IMR-90 (cell line): ENCODE measurements at regions not wholly inside any gene's neighbourhood (a gene's known extent, or its start where the extent isn't known, plus 50 kb on each side); places are given as distances from the start of the nearest gene placed in this dataset.

Experiments used
- ATAC-seq: fragments of 200-7000 bp; cut with Tn5 transposase; 2 replicates; pipeline ENCODE4 v1.9.1; 2020; ENCODE audit warnings: low read depth, mild to moderate bottlenecking, moderate library complexity
- BruUV-seq: library from RNA; stranded (reverse); fragments of 400-500 nt; replicated peaks from 2 replicates; lab custom pipeline; 2021; lab: Mats Ljungman, UMichigan
- CTCF ChIA-PET: fragments of 300-600 bp; formaldehyde crosslinking; extraction: SDS; loops from one replicate; lab custom pipeline; 2021; ENCODE audit warnings: antibody characterized with exemption; lab: Yijun Ruan, JAX
- POLR2A ChIA-PET: fragments of 300-600 bp; sonication (Branson Sonifier 250); formaldehyde crosslinking; loops from one replicate; lab custom pipeline; 2022; ENCODE audit warnings: antibody characterized with exemption; ENCODE audit not compliant: unreplicated experiment; lab: Charles Lee
- DNase-seq: peaks from one replicate; pipeline ENCODE4 v3.0.0; 2013
- H2AFZ ChIP-seq: replicated peaks from 2 replicates; pipeline ENCODE3; 2013; ENCODE audit warnings: low read length, mild to moderate bottlenecking; ENCODE audit not compliant: poor library complexity
- H2AK5ac ChIP-seq: 2 replicates; pipeline ENCODE4 v1.6.1; 2013; ENCODE audit warnings: low read depth, low read length, inconsistent platforms
- H2AK9ac ChIP-seq: replicated peaks from 2 replicates; pipeline ENCODE3; 2013; ENCODE audit warnings: mild to moderate bottlenecking, low read depth, low read length, moderate library complexity; ENCODE audit not compliant: poor library complexity
- H2BK120ac ChIP-seq: 2 replicates; pipeline ENCODE4 v1.6.1; 2013; ENCODE audit warnings: low read depth, low read length, inconsistent platforms
- H2BK15ac ChIP-seq: 3 replicates; pipeline ENCODE4 v1.6.1; 2013; ENCODE audit warnings: low read depth, low read length, inconsistent platforms
- H2BK20ac ChIP-seq: 2 replicates; pipeline ENCODE4 v1.6.1; 2013; ENCODE audit warnings: low read depth, mild to moderate bottlenecking, inconsistent platforms, low read length, moderate library complexity
- H2BK5ac ChIP-seq: 2 replicates; pipeline ENCODE4 v1.6.1; 2013; ENCODE audit warnings: mild to moderate bottlenecking, low read depth, low read length, inconsistent platforms; ENCODE audit not compliant: poor library complexity, severe bottlenecking
- H3K14ac ChIP-seq: replicated peaks from 2 replicates; pipeline ENCODE4 v1.6.1; 2013; ENCODE audit warnings: low read depth, low read length, inconsistent platforms
- H3K18ac ChIP-seq: 2 replicates; pipeline ENCODE4 v1.6.1; 2013; ENCODE audit warnings: low read depth, low read length, control low read depth
- H3K23ac ChIP-seq: 2 replicates; pipeline ENCODE4 v1.6.1; 2013; ENCODE audit warnings: low read depth, low read length, inconsistent platforms
- H3K27ac ChIP-seq: 2 replicates; pipeline ENCODE4 v1.5.1; 2013; ENCODE audit warnings: mild to moderate bottlenecking, control low read depth, low read length; ENCODE audit not compliant: insufficient read depth
- H3K27me3 ChIP-seq: 2 replicates; pipeline ENCODE4 v1.6.1; 2013; ENCODE audit warnings: low read length; ENCODE audit not compliant: control insufficient read depth, insufficient read depth
- H3K36me3 ChIP-seq: 2 replicates; pipeline ENCODE4 v1.6.1; 2013; ENCODE audit warnings: low read length, mixed read lengths; ENCODE audit not compliant: control insufficient read depth, insufficient read depth
- H3K4ac ChIP-seq: 2 replicates; pipeline ENCODE4 v1.6.1; 2013; ENCODE audit warnings: low read depth, low read length, inconsistent platforms
- H3K4me1 ChIP-seq: 2 replicates; pipeline ENCODE4 v1.6.1; 2013; ENCODE audit warnings: low read length, mixed read lengths; ENCODE audit not compliant: control insufficient read depth, insufficient read depth
- H3K4me2 ChIP-seq: 2 replicates; pipeline ENCODE4 v1.6.1; 2013; ENCODE audit warnings: low read depth, mild to moderate bottlenecking, control low read depth, low read length, moderate library complexity
- H3K4me3 ChIP-seq: 2 replicates; pipeline ENCODE4 v1.5.1; 2013; ENCODE audit warnings: low read depth, mild to moderate bottlenecking, control low read depth, low read length, moderate library complexity; ENCODE audit not compliant: insufficient read depth
- H3K56ac ChIP-seq: 2 replicates; pipeline ENCODE4 v1.6.1; 2013; ENCODE audit warnings: low read length, inconsistent platforms; ENCODE audit not compliant: insufficient read depth; ENCODE audit errors: extremely low read depth
- H3K79me1 ChIP-seq, 2 experiments: 2 replicates each; pipeline ENCODE4 v1.6.1; 2013; ENCODE audit warnings: low read length in 2 of 2, inconsistent platforms in 1 of 2, low read depth in 1 of 2
- H3K9ac ChIP-seq: 2 replicates; pipeline ENCODE4 v1.6.1; 2013; ENCODE audit warnings: low read depth, low read length, control low read depth
- H3K9me1 ChIP-seq: 2 replicates; pipeline ENCODE4 v1.6.1; 2013; ENCODE audit warnings: low read length, inconsistent platforms; ENCODE audit not compliant: insufficient read depth
- H3K9me3 ChIP-seq: 2 replicates; pipeline ENCODE4 v1.6.1; 2013; ENCODE audit warnings: low read length; ENCODE audit not compliant: control insufficient read depth, insufficient read depth
- H4K20me1 ChIP-seq: 2 replicates; pipeline ENCODE4 v1.6.1; 2013; ENCODE audit warnings: low read length, inconsistent platforms; ENCODE audit not compliant: insufficient read depth
- H4K5ac ChIP-seq: 2 replicates; pipeline ENCODE4 v1.6.1; 2013; ENCODE audit warnings: mild to moderate bottlenecking, low read depth, low read length, control low read depth
- H4K8ac ChIP-seq, 2 experiments: 2 replicates each; pipeline ENCODE4 v1.6.1; 2013; ENCODE audit warnings: low read depth in 2 of 2, low read length in 2 of 2, control low read depth in 1 of 2, inconsistent platforms in 1 of 2
- H4K91ac ChIP-seq: 2 replicates; pipeline ENCODE4 v1.6.1; 2013; ENCODE audit warnings: low read depth, low read length, inconsistent platforms; ENCODE audit not compliant: insufficient read depth
- BHLHE40 ChIP-seq: fragments of 150-350 bp; IDR thresholded peaks from 2 replicates; pipeline ENCODE4 v1.6.1; 2016; ENCODE audit warnings: mild to moderate bottlenecking, low read depth, low read length
- CEBPB ChIP-seq: IDR thresholded peaks from 2 replicates; pipeline ENCODE4 v1.6.1; 2012; ENCODE audit warnings: low read depth, low read length, improper control_type of control experiment
- CHD1 ChIP-seq: IDR thresholded peaks from 2 replicates; pipeline ENCODE4 v1.6.1; 2012; ENCODE audit warnings: low read depth, low read length, improper control_type of control experiment
- ELK1 ChIP-seq: fragments of 150-350 bp; IDR thresholded peaks from 2 replicates; pipeline ENCODE4 v1.6.1; 2016; ENCODE audit warnings: low read depth, mild to moderate bottlenecking, low read length, moderate library complexity, borderline replicate concordance
- FOS ChIP-seq: fragments of 150-350 bp; IDR thresholded peaks from 2 replicates; pipeline ENCODE4 v1.6.1; 2016; ENCODE audit warnings: low read depth, low read length
- MAFK ChIP-seq: IDR thresholded peaks from 2 replicates; pipeline ENCODE4 v1.6.1; 2012; ENCODE audit warnings: low read depth, low read length, improper control_type of control experiment
- NFE2L2 ChIP-seq: fragments of 150-350 bp; IDR thresholded peaks from 2 replicates; pipeline ENCODE4 v1.6.1; 2016; ENCODE audit warnings: low read depth, mild to moderate bottlenecking, low read length
- POLR2A ChIP-seq: IDR thresholded peaks from 2 replicates; pipeline ENCODE4 v1.6.1; 2012; ENCODE audit warnings: mild to moderate bottlenecking, low read depth, low read length
- RAD21 ChIP-seq: IDR thresholded peaks from 2 replicates; pipeline ENCODE4 v1.6.1; 2012; ENCODE audit warnings: low read length, improper control_type of control experiment
- RCOR1 ChIP-seq: IDR thresholded peaks from 2 replicates; pipeline ENCODE4 v1.6.1; 2012; ENCODE audit warnings: mild to moderate bottlenecking, low read length, improper control_type of control experiment; ENCODE audit not compliant: insufficient replicate concordance
- RFX5 ChIP-seq: IDR thresholded peaks from 2 replicates; pipeline ENCODE4 v1.8.0; 2012; ENCODE audit warnings: low read depth, mild to moderate bottlenecking, low read length, moderate library complexity
- SMC3 ChIP-seq: fragments of 150-350 bp; IDR thresholded peaks from 2 replicates; pipeline ENCODE4 v1.6.1; 2016; ENCODE audit warnings: low read depth, mild to moderate bottlenecking, antibody characterized with exemption, low read length, moderate library complexity
- USF2 ChIP-seq: fragments of 150-350 bp; IDR thresholded peaks from 2 replicates; pipeline ENCODE4 v1.6.1; 2017; ENCODE audit warnings: mild to moderate bottlenecking, antibody characterized with exemption, low read length, low read depth
- WGBS, 2 experiments: methylation state at CpG; one replicate each; pipeline versions ENCODE4 v1.1.5 to v1.1.7; 2013; ENCODE audit warnings: missing lambda C conversion rate in 2 of 2; ENCODE audit not compliant: insufficient read length in 1 of 2; ENCODE audit errors: extremely low coverage in 2 of 2; 5-methylcytosine and 5-hydroxymethylcytosine counted together
- dilution Hi-C: fragments of 300-500 bp; cut with HindIII; formaldehyde crosslinking; loops from one replicate; pipeline ENCODE4 v1.14.3; 2018; ENCODE audit warnings: low sequenced_read_pairs; ENCODE audit not compliant: unreplicated experiment
- in situ Hi-C: fragments of 300-500 bp; cut with MboI; formaldehyde crosslinking; loops from 3 replicates; pipeline ENCODE4 v1.14.3; 2019; ENCODE audit warnings: low sequenced_read_pairs, inconsistent platforms, mixed read lengths
- intact Hi-C: fragments of 100-400 bp; cut with micrococcal nuclease; formaldehyde crosslinking; loops from 2 replicates; pipeline ENCODE4 v1.10.0; 2022

GRCh38 chr2:217152831-217153230 lies 293.0 kb upstream of the TNP1 start:
- H4K5ac ChIP-seq: peak overlapping the region; percentile 71
- H3K27me3 ChIP-seq: no peaks in the 10 kb centered on the region
- no peaks in the 10 kb centered on the region for H3K36me3 ChIP-seq
- dilution Hi-C loops: loop anchor here (25.0 kb wide), 1 partner anchor 466 kb away; the partner anchor contains the start of gene IGFBP5
- H3K56ac ChIP-seq: no peak overlapping the region
- DNase-seq: no peak
- H3K9ac ChIP-seq: no peak overlapping the region
- ChIA-PET CTCF (interaction anchor here (0.7 kb wide), 1 partner anchor 26 kb away, joined by 3 read pairs; no protein-coding TSS in a partner anchor), POLR2A (interaction anchor here (0.7 kb wide), 1 partner anchor 460 kb away, joined by 16 read pairs; no protein-coding TSS in a partner anchor)
- no peak overlapping the region for H2AFZ ChIP-seq
- in situ Hi-C loops: loop anchor here (25.0 kb wide), 1 partner anchor 559 kb away; no protein-coding TSS in a partner anchor
- no peak overlapping the region for H3K4me2 ChIP-seq
- ATAC-seq: no peak
- H2BK15ac ChIP-seq: peak overlapping the region; percentile 81; the same call in 2 of the 3 replicates
- no peak overlapping the region for H3K4me3 ChIP-seq
- peaks cover 6% of the 10 kb centered on the region; the same call in 1 of the 2 replicates for H3K9me1 ChIP-seq
- peak overlapping the region; percentile 2 to 7; a peak in 2 of 4 replicates for H4K8ac ChIP-seq
- peak overlapping the region; percentile 13; the same call in 1 of the 2 replicates for H3K27ac ChIP-seq
- peak overlapping the region; percentile 58 for H2BK5ac ChIP-seq
- intact Hi-C loops: no loop called here
- TF ChIP-seq CHD1 (no peak), RAD21 (no peak), POLR2A (no peak), RFX5 (no peak), MAFK (no peak), ELK1 (no peak), NFE2L2 (no peak), BHLHE40 (no peak), CEBPB (no peak), SMC3 (no peak), RCOR1 (no peak), FOS (no peak), USF2 (no peak)
- no peak overlapping the region for H2AK5ac ChIP-seq
- peak overlapping the region; percentile 75 for H4K91ac ChIP-seq
- no peak overlapping the region for H3K23ac ChIP-seq
- H4K20me1 ChIP-seq: no peaks in the 10 kb centered on the region
- H3K14ac ChIP-seq: peak overlapping the region; percentile 68; the same call in 1 of the 2 replicates
- no peak overlapping the region for H2AK9ac ChIP-seq
- H3K4me1 ChIP-seq: peaks cover 20% of the 10 kb centered on the region
- H3K9me3 ChIP-seq: no peaks in the 10 kb centered on the region
- no CpG with 5 or more reads among the region's 3 CpGs for WGBS, 2 experiments
- H2BK20ac ChIP-seq: peak overlapping the region; percentile 88
- H2BK120ac ChIP-seq: peak overlapping the region; percentile 59
- no peaks in the 10 kb centered on the region for H3K79me1 ChIP-seq
- H3K4ac ChIP-seq: peak overlapping the region; percentile 43
- BruUV-seq: no TSS peak
- H3K18ac ChIP-seq: peak overlapping the region; percentile 94
